GM19372 (cell line): ENCODE measurements at regions not wholly inside any gene's neighbourhood (a gene's known extent, or its start where the extent isn't known, plus 50 kb on each side); places are given as distances from the start of the nearest gene placed in this dataset.
"Not testable (repeated sequence)": the region's sequence is repeated elsewhere in the genome, so short reads cannot be mapped to it uniquely, and the experiment has no call there.

Experiments
- ATAC-seq: cut with Tn5 transposase; IDR thresholded peaks from one replicate; pipeline ENCODE4 v1.9.1; 2021; ENCODE audit warnings: mild to moderate bottlenecking, low read depth, moderate library complexity; ENCODE audit not compliant: unreplicated experiment

- no peak for ATAC-seq
Measured at GRCh38 chr12:34301251-34302130, 279.2 kb downstream of the ALG10 start.

- ATAC-seq = no peak
Measured at GRCh38 chr12:34302131-34302885, 280.0 kb downstream of the ALG10 start.

- ATAC-seq = no peak
Measured at GRCh38 chr12:34303091-34303870, 281.0 kb downstream of the ALG10 start.

DNA sequence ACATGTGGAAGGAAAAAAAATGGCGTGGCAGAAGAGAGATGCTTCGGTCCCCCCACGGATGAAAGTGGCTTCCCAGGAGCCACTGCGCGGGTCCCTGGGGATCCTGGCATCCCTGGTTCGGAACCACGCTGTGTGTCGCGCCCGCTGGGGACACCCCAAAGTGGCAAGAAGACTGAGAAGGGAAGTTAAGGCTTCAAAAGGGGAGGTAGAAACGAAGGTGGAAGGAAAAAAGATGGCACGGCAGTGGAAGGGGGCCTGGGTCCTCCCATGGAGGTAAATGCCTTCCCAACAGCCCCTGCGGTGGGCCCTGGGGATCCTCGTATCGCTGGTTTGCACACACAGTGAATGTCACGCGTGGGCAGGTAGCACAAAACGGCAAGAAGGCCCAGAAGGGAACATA, 281.7 kb downstream of the ALG10 start:
- no peak for ATAC-seq

- no peak for ATAC-seq
Measured at GRCh38 chr12:34304546-34304945, 282.2 kb downstream of the ALG10 start.

DNA sequence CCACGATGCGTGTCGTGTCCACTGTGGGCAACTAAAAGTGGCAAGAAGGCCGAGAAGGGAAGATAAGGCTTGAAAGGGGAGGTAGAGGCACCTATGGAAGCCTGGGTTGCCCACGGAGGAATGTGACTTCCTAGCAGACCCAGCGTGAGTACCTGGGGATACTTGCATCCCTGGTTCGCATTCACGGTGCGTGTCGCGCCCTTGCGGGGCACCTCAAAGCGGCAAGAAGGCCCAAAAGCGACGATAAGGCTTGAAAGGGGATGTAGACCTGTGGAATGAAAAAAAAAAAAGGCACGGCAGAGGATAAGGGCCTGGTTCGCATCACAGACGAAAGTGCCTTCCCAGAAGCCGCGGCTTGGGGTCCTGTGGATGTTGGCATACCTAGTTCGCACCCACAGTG, 282.9 kb downstream of the ALG10 start:
- ATAC-seq = no peak

GRCh38 chr12:34306133-34306830, 284.0 kb downstream of the ALG10 start:
- no peak for ATAC-seq

- ATAC-seq = not testable (repeated sequence)
Measured at GRCh38 chr12:34309806-34310804, 287.8 kb downstream of the ALG10 start.

- ATAC-seq = no peak
Measured at GRCh38 chr12:34311337-34311736, 289.0 kb downstream of the ALG10 start.

DNA sequence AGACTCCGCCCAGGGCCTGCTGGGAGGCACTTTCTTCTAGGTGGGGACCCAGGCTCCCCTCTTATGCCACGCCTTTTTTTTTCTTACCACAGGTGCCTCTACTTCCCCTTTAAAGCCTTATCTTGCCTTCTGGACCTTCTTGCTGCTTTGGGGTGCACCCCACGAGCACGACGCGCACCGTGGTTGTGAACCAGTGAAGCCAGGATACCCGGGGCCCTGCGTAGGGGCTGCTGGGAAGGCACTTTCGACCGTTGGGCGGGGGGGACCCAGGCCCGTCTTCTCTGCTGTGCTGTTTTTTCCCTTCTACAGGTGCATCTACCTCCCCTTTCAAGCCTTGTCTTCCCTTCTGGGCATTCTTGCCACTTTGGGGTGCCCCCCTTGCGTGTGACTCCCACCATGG, 305.4 kb downstream of the ALG10 start:
- ATAC-seq = no peak

DNA sequence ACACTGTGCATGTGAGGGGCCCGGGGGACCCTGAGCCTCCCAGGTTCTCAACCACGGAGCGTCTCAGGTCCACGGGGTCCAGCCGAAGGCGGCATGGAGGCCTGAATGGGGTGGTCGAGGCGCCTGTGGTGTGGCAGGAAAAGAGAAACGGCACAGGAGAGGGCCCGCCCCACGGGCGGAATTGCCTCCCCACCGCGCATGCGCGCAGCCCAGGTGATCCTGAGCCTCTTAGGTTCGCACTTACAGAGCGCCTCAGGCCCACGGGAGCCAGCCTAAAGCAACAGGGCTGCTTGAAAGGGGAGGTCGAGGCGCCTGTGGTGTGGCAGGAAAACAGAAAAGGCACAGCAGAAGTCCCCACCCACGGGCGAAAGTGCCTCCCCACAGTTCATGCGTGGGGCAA, 311.0 kb downstream of the ALG10 start:
- no peak for ATAC-seq

GRCh38 chr12:34334538-34334937, 312.2 kb downstream of the ALG10 start:
- no peak for ATAC-seq

- no peak for ATAC-seq
Measured at GRCh38 chr12:34334953-34335743, 312.9 kb downstream of the ALG10 start.

- ATAC-seq = no peak
Measured at GRCh38 chr12:34335819-34336262, 313.5 kb downstream of the ALG10 start.

- ATAC-seq = no peak
Measured at GRCh38 chr12:34336619-34337465, 314.5 kb downstream of the ALG10 start.

DNA sequence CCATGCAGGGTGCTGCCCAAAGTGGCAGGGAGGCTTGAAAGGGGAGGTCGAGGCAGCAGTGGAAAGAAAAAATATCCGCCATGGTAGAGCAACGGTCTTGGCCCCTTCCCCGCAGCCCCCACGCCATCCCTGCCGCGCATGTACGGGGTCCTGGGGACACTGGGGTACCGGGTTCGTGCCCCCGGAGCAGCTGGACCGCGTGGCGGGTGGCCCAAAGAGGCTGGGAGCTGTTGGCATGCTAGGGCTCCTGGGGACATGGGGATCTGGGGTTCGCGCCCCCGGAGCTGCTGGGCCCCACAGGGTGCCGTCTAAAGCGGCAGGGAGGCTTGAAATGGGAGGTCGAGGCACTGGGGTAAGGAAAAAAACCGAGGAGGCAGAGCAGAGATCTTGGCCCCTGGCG, 316.5 kb downstream of the ALG10 start:
- ATAC-seq = no peak

- ATAC-seq = no peak
Measured at GRCh38 chr12:34339922-34340321, 317.6 kb downstream of the ALG10 start.
